H1 (cell line): ENCODE measurements at regions not wholly inside any gene's neighbourhood (a gene's known extent, or its start where the extent isn't known, plus 50 kb on each side); places are given as distances from the start of the nearest gene placed in this dataset.

Source experiments
- CTCF ChIA-PET: fragments of 300-600 bp; sonication (Branson Sonifier 250); formaldehyde crosslinking; loops from one replicate; lab custom pipeline; 2021; ENCODE audit not compliant: partially characterized antibody; lab: Charles Lee
- POLR2A ChIA-PET: fragments of 300-600 bp; sonication (Branson Sonifier 250); formaldehyde crosslinking; loops from one replicate; lab custom pipeline; 2021; ENCODE audit warnings: inconsistent platforms; ENCODE audit not compliant: partially characterized antibody; lab: Charles Lee
- DNase-seq, 2 experiments: peaks; one replicate each; pipeline versions ENCODE4 v3.0.0 to v3.0.0-alpha.2; 2010 to 2022; ENCODE audit warnings: low spot score in 2 of 2, low read depth in 1 of 2, mixed read lengths in 1 of 2
- FAIRE-seq: peaks from 2 replicates; lab custom pipeline; 2011; peaks lifted over from hg19 to GRCh38; lab: Jason Lieb, UNC
- H2AFZ ChIP-seq: 2 replicates; pipeline ENCODE4 v1.8.1; 2012; ENCODE audit warnings: low read length, inconsistent platforms
- H2AK5ac ChIP-seq: 2 replicates; pipeline ENCODE4 v1.6.1; 2013; ENCODE audit warnings: low read depth, low read length
- H2BK120ac ChIP-seq: replicated peaks from 2 replicates; pipeline ENCODE3; 2013; ENCODE audit warnings: low read depth, low read length, inconsistent platforms
- H2BK12ac ChIP-seq: 2 replicates; pipeline ENCODE4 v1.6.1; 2013; ENCODE audit warnings: low read depth, low read length
- H2BK15ac ChIP-seq: 2 replicates; pipeline ENCODE4 v1.6.1; 2013; ENCODE audit warnings: low read length
- H2BK20ac ChIP-seq: 2 replicates; pipeline ENCODE4 v1.6.1; 2013; ENCODE audit warnings: low read length
- H2BK5ac ChIP-seq: 2 replicates; pipeline ENCODE4 v1.6.1; 2013; ENCODE audit warnings: low read depth, low read length
- H3K14ac ChIP-seq: 2 replicates; pipeline ENCODE4 v1.6.1; 2013; ENCODE audit warnings: inconsistent platforms; ENCODE audit not compliant: insufficient read length
- H3K18ac ChIP-seq: 2 replicates; pipeline ENCODE4 v1.6.1; 2013; ENCODE audit warnings: low read length; ENCODE audit errors: extremely low read depth
- H3K23ac ChIP-seq: 2 replicates; pipeline ENCODE4 v1.6.1; 2013; ENCODE audit warnings: inconsistent platforms; ENCODE audit not compliant: insufficient read length
- H3K23me2 ChIP-seq: 2 replicates; pipeline ENCODE4 v1.6.1; 2013; ENCODE audit warnings: low read depth, low read length
- H3K27ac ChIP-seq: 2 replicates; pipeline ENCODE4 v1.6.1; 2011; ENCODE audit warnings: low read depth, low read length, inconsistent platforms
- H3K27me3 ChIP-seq, 4 experiments: replicated peaks in 1 of 4; 1 replicate in 1 of 4; 2 replicates in 3 of 4; pipeline versions ENCODE4 v1.6.1 to v1.8.1; 2011 to 2013; ENCODE audit warnings: low read length in 3 of 4, mild to moderate bottlenecking in 3 of 4, inconsistent platforms in 2 of 4, mixed read lengths in 2 of 4, moderate library complexity in 1 of 4; ENCODE audit not compliant: control insufficient read depth in 3 of 4, insufficient read depth in 3 of 4; ENCODE audit errors: extremely low read depth in 1 of 4
- H3K36me3 ChIP-seq, 4 experiments: 2 replicates each; pipeline versions ENCODE4 v1.6.1 to v1.8.1; 2011 to 2013; ENCODE audit warnings: mild to moderate bottlenecking in 4 of 4, low read length in 3 of 4, moderate library complexity in 2 of 4, control low read depth in 1 of 4, inconsistent platforms in 1 of 4; ENCODE audit not compliant: insufficient read depth in 4 of 4, control insufficient read depth in 2 of 4
- H3K4ac ChIP-seq: replicated peaks from 2 replicates; pipeline ENCODE3; 2013; ENCODE audit warnings: low read length, low read depth, mixed read lengths, inconsistent platforms; ENCODE audit not compliant: insufficient read length
- H3K4me1 ChIP-seq, 4 experiments: replicated peaks in 1 of 4; 1 replicate in 1 of 4; 2 replicates in 3 of 4; pipeline versions ENCODE4 v1.6.1 to v1.8.1; 2011 to 2013; ENCODE audit warnings: low read length in 3 of 4, inconsistent platforms in 2 of 4, mixed read lengths in 1 of 4; ENCODE audit not compliant: insufficient read depth in 4 of 4, control insufficient read depth in 3 of 4
- H3K4me2 ChIP-seq, 2 experiments: 2 replicates each; pipeline versions ENCODE4 v1.6.1 to v1.8.1; 2011 to 2013; ENCODE audit warnings: low read depth in 2 of 2, low read length in 2 of 2, control low read depth in 1 of 2, inconsistent platforms in 1 of 2, mild to moderate bottlenecking in 1 of 2; ENCODE audit not compliant: insufficient read depth in 1 of 2
- H3K4me3 ChIP-seq, 4 experiments: fragments of 200-600, 300-600 bp in 1 of 4; sonication (generic), shearing (Covaris generic), sonication (Bioruptor Twin) in 1 of 4; 2 replicates each; pipeline versions ENCODE4 v1.5.1 to v1.8.1; 2011 to 2016; ENCODE audit warnings: low read length in 4 of 4, low read depth in 3 of 4, control low read depth in 2 of 4, inconsistent platforms in 2 of 4, mild to moderate bottlenecking in 2 of 4, mixed read lengths in 1 of 4, moderate library complexity in 1 of 4; ENCODE audit not compliant: insufficient read depth in 2 of 4; ENCODE audit errors: extremely low read depth in 1 of 4
- H3K56ac ChIP-seq: replicated peaks from 2 replicates; pipeline ENCODE3; 2013; ENCODE audit warnings: low read depth, mild to moderate bottlenecking, mixed read lengths, low read length, inconsistent platforms; ENCODE audit not compliant: insufficient read length
- H3K79me1 ChIP-seq: 2 replicates; pipeline ENCODE4 v1.6.1; 2013; ENCODE audit warnings: low read depth, low read length, control low read depth
- H3K79me2 ChIP-seq, 2 experiments: 2 replicates each; pipeline versions ENCODE4 v1.6.1 to v1.8.1; 2012 to 2013; ENCODE audit warnings: low read length in 2 of 2, mild to moderate bottlenecking in 2 of 2, inconsistent platforms in 1 of 2; ENCODE audit not compliant: insufficient read depth in 2 of 2, control insufficient read depth in 1 of 2
- H3K9ac ChIP-seq, 4 experiments: replicated peaks in 1 of 4; 1 replicate in 1 of 4; 2 replicates in 3 of 4; pipeline versions ENCODE4 v1.6.1 to v1.8.1; 2011 to 2013; ENCODE audit warnings: low read depth in 3 of 4, low read length in 3 of 4, control low read depth in 2 of 4, mild to moderate bottlenecking in 2 of 4, moderate library complexity in 2 of 4, inconsistent platforms in 1 of 4; ENCODE audit errors: extremely low read depth in 1 of 4
- H3K9me3 ChIP-seq, 2 experiments: 2 replicates each; pipeline versions ENCODE4 v1.6.1 to v1.8.1; 2012 to 2013; ENCODE audit warnings: mild to moderate bottlenecking in 2 of 2, moderate library complexity in 2 of 2, control low read depth in 1 of 2, inconsistent platforms in 1 of 2, low read depth in 1 of 2, low read length in 1 of 2, mixed read lengths in 1 of 2; ENCODE audit not compliant: insufficient read depth in 2 of 2
- H4K20me1 ChIP-seq, 2 experiments: replicated peaks in 1 of 2; 2 replicates each; pipeline versions ENCODE3 to v1.8.1; 2011 to 2013; ENCODE audit warnings: inconsistent platforms in 2 of 2, low read length in 2 of 2, mild to moderate bottlenecking in 1 of 2; ENCODE audit not compliant: insufficient read depth in 2 of 2, control insufficient read depth in 1 of 2
- H4K5ac ChIP-seq: 2 replicates; pipeline ENCODE4 v1.6.1; 2013; ENCODE audit warnings: low read length, low read depth, mixed read lengths, inconsistent platforms; ENCODE audit not compliant: insufficient read length
- H4K8ac ChIP-seq: 2 replicates; pipeline ENCODE4 v1.8.0; 2013; ENCODE audit warnings: mild to moderate bottlenecking, moderate library complexity, low read length, inconsistent platforms; ENCODE audit not compliant: insufficient read depth; ENCODE audit errors: extremely low read depth
- H4K91ac ChIP-seq: replicated peaks from 2 replicates; pipeline ENCODE3; 2013; ENCODE audit warnings: low read length, mixed read lengths, inconsistent platforms; ENCODE audit not compliant: insufficient read length
- BCL11A ChIP-seq, 2 experiments: IDR thresholded peaks; one replicate each; pipeline ENCODE4 v1.6.1; 2011; ENCODE audit warnings: low read depth in 2 of 2, low read length in 2 of 2, mild to moderate bottlenecking in 2 of 2
- CBX8 ChIP-seq: fragments of 300-800, 300-1000 bp; sonication (generic); IDR thresholded peaks from 2 replicates; pipeline ENCODE4 v1.7.1; 2016; ENCODE audit warnings: low read depth, low read length, borderline replicate concordance
- CTCF ChIP-seq, 3 experiments: IDR thresholded peaks; 1 replicate in 2 of 3; 2 replicates in 1 of 3; pipeline versions ENCODE4 v1.5.1 to v1.6.1; 2011; ENCODE audit warnings: low read length in 3 of 3, mild to moderate bottlenecking in 3 of 3, inconsistent platforms in 2 of 3, low read depth in 1 of 3, moderate library complexity in 1 of 3; ENCODE audit not compliant: insufficient read depth in 1 of 3; ENCODE audit errors: control extremely low read depth in 1 of 3
- HDAC2 ChIP-seq, 2 experiments: fragments of 300-600 bp in 1 of 2; sonication (generic) in 1 of 2; IDR thresholded peaks; 2 replicates each; pipeline ENCODE4 v1.6.1; 2011 to 2012; ENCODE audit warnings: low read depth in 2 of 2, low read length in 2 of 2, mild to moderate bottlenecking in 2 of 2, moderate library complexity in 2 of 2, borderline replicate concordance in 1 of 2, inconsistent platforms in 1 of 2
- MAFK ChIP-seq: IDR thresholded peaks from 2 replicates; pipeline ENCODE4 v1.6.1; 2012; ENCODE audit warnings: low read depth, mild to moderate bottlenecking, improper control_type of control experiment, low read length
- SP4 ChIP-seq: IDR thresholded peaks from 2 replicates; pipeline ENCODE4 v1.6.1; 2012; ENCODE audit warnings: low read length, inconsistent platforms
- TBP ChIP-seq: IDR thresholded peaks from 2 replicates; pipeline ENCODE4 v1.6.1; 2011; ENCODE audit warnings: low read depth, low read length, improper control_type of control experiment
- WGBS, 2 experiments: shearing (Covaris generic) in 1 of 2; methylation state at CpG; one replicate each; pipeline versions ENCODE4 v1.1.6 to v1.1.7; 2013 to 2015; ENCODE audit warnings: low lambda C conversion rate in 2 of 2, mixed read lengths in 2 of 2, inconsistent platforms in 1 of 2, low coverage in 1 of 2, missing lambda C conversion rate in 1 of 2; ENCODE audit not compliant: insufficient replicate concordance in 2 of 2, insufficient coverage in 1 of 2, insufficient read length in 1 of 2; ENCODE audit errors: extremely low coverage in 1 of 2, missing lambda C conversion rate in 1 of 2; 5-methylcytosine and 5-hydroxymethylcytosine counted together

GRCh38 chr5:36371366-36371765 is 69.7 kb upstream of the RANBP3L start:
- Histone ChIP-seq H2BK15ac (no peak overlapping the region), H3K23ac (no peak overlapping the region), H2BK120ac (no peak overlapping the region), H3K79me2 (no peaks in the 10 kb centered on the region), H4K20me1 (no peaks in the 10 kb centered on the region), H2AK5ac (no peak overlapping the region), H3K9me3 (no peaks in the 10 kb centered on the region), H3K23me2 (no peaks in the 10 kb centered on the region), H3K18ac (no peak overlapping the region), H3K36me3 (no peaks in the 10 kb centered on the region), H3K79me1 (no peaks in the 10 kb centered on the region), H3K14ac (no peak overlapping the region), H3K27ac (no peak overlapping the region), H2BK20ac (no peak overlapping the region), H3K4me2 (no peak overlapping the region), H2BK12ac (no peak overlapping the region), H2AFZ (no peak overlapping the region), H4K91ac (no peak overlapping the region), H3K56ac (no peak overlapping the region), H3K4ac (no peak overlapping the region), H3K4me3 (no peak overlapping the region), H2BK5ac (no peak overlapping the region), H3K27me3 (no peaks in the 10 kb centered on the region), H3K9ac (no peak overlapping the region), H4K8ac (no peak overlapping the region), H4K5ac (no peak overlapping the region), H3K4me1 (no peaks in the 10 kb centered on the region)
- WGBS, 2 experiments, result 71% methylated on average over 6 of the region's 6 CpGs; no CpG with 5 or more reads in 1 of the 2 experiments
- TF ChIP-seq MAFK (no peak), SP4 (no peak), TBP (no peak), BCL11A (IDR thresholded peaks at IDR 0.05; ENCODE audit: low read depth in 2 of 2, low read length in 2 of 2) (no peak), CBX8 (no peak), HDAC2 (IDR thresholded peaks at IDR 0.05; ENCODE audit: borderline replicate concordance in 1 of 2, low read depth in 2 of 2, low read length in 2 of 2) (no peak), CTCF (IDR thresholded peaks at IDR 0.05; ENCODE audit: control extremely low read depth in 1 of 3, insufficient read depth in 1 of 3, low read depth in 1 of 3, low read length in 3 of 3) (no peak)
- DNase-seq (no peak), FAIRE-seq (no peak)
- POLR2A ChIA-PET, result no interaction called here
- CTCF ChIA-PET, result interaction anchor here (1.1 to 1.6 kb wide), 3 partner anchors 8 to 48 kb away, joined by 4 to 5 read pairs (median 4); no protein-coding TSS in a partner anchor
